ENCODE measurements at regions not wholly inside any gene's neighbourhood (a gene's known extent, or its start where the extent isn't known, plus 50 kb on each side); places are given as distances from the start of the nearest gene placed in this dataset.

GRCh38 chr6:132244744-132245143 lies 156.5 kb downstream of the MOXD1 start:
- DNase-seq = no peak

GRCh38 chr6:132236744-132237143 lies 164.5 kb downstream of the MOXD1 start:
- DNase-seq = no peak

DNA sequence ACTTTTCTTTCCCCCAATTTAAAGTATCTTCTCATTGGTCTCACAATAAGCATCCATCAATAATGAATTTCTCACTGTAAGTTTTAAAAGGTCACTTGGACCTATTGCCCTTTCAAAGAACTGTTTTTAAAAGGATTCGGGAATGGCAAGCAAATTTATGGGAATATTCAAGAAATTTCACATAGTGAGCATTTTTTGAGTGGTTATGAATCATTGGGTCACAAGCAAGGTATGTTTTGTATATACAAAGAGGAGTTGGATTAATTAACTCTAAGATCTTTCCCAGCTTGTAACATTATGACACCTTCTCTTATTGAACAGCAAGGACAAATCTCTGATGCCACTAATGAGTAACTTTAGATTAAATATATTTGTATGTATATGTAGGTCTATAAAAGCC lies 165.0 kb downstream of the MOXD1 start:
- DNase-seq = no peak

DNA sequence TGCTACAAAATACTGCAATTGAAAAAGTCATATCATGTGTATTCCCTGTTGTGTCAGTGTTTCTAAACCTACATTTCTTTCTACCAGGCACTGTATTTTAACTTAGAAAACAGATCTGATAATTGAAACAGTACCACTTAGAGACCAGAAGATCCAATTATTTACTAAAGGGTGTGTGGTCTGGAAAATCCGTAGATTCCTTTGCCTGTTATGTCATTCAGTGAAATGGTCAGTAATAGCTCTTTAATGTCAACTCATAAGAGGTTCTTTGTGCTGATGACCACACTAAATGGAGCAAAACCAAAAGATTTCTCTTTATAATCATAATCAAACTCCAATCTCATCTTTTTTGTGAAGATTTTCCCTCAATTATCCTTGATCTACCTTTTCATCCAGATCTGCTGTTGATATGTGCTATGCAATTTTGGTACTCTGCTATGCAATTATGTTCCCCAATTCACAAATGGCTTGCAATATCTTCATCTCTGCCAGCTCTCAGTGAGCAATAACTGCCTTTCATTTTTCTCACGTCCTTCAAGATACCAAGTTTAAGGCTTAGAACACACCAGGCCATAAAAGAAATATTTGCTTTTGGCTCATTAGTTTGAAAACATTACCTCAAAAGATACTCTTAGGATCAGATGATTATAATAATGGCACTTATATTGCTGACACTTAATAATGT lies 165.5 kb downstream of the MOXD1 start:
- no peak for DNase-seq

- no peak for DNase-seq
Observed at GRCh38 chr6:132234356-132234755, 166.9 kb downstream of the MOXD1 start.

DNA sequence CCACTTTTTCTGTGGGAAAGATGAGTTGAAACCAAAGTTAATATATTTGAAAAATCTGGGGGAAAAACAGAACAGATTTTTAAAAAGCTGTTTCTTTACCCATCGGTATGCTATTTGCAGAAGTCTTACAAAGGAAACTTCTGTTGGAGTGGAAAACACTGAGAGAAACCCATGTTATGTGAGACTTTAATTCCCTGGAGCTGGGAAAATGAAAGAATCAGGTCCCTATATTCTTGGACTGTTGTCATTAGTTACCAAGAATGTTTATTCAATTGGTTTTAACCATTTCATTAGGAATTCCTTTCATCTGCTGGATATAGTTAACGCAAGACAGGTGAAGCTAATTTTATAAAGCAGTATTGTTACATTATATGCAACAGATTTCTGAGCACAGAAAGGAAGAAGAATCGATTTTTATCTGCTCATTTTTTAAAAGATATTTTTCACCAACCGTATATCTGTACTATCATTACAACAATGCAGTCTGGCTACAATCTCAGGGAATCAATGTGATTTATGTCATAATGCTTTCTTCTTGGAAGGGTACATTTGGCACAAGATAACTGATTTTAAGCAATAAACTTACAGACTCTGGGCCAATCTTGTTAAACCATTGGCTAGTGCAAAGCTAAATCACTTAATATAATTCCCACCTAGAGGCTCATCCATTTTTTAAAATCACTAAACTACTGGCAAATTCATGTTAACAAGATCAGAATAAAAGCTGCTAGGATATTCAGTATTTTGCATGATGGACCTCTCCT lies 170.0 kb downstream of the MOXD1 start:
- no peak for DNase-seq

GRCh38 chr6:132228894-132229293 lies 172.4 kb downstream of the MOXD1 start:
- DNase-seq = no peak

GRCh38 chr6:132227904-132228303 lies 173.4 kb downstream of the MOXD1 start:
- DNase-seq = no peak

- no peak for DNase-seq
Observed at GRCh38 chr6:132224943-132225342, 176.3 kb downstream of the MOXD1 start.

DNA sequence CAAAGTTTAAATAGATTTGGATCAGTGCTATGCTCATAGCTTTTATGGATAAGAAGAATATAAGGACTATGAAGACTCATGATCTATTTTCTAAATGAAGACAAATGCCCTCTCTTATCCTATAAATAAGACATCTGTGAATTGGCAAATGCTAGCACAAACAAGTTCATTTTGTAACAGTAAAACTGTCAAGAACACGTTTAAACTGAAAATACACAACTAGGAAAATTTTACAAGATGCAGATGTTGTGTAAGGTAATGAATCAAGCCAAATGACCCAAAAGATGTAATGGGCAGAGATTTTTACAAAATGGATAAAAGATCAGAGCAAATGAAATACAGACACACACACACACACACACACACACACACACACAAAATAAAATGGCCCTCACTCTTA lies 180.5 kb downstream of the MOXD1 start:
- DNase-seq = no peak

- no peak for DNase-seq
Observed at GRCh38 chr6:132219901-132220300, 181.4 kb downstream of the MOXD1 start.

DNA sequence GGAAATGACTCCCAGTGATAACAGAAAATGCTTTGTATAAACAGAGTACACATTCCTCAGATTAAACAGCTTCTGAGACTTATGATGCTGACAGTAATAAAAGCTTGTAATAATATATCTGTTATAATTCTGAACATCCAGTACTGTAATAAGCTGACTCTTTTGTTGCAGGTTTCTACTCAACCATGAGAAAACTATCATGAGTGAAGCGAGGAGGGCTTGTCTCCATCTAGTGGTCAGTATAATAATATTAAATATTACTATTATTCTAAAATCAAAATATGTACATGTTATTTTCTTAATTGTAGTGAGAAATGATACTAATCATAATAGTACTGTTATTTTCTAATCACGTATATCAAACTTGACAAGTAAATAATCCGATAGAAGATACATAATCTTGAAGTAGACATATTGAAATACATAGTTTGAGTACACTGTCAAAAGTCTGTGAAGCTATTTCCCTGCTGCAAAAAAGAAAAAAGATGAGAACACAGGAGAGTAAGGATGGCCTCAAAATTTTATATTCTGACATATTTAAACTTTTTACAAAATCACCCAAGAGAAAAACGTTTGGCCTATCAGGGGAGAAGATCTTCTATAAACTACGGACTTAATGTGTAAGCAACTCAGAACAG lies 183.1 kb downstream of the MOXD1 start:
- DNase-seq = no peak

DNA sequence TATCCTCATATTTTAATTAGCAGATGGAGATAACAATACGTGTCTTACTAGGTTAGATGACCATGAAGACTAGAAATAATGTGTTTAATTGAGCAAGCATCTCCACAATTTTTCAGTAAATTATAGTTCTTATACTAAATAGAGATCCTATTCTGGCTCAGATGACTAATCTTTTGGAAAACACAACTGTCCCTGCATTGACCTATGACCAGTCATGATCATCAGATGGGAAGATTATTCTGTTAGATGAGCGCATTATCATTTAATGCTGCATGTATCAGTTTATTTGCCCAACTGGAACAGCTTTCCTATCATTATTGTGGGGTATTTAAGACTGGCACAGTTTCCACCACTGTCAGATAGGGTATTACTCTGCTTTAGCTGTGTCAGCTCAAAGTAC lies 185.5 kb downstream of the MOXD1 start:
- DNase-seq = no peak

- DNase-seq = no peak
Observed at GRCh38 chr6:132214716-132215115, 186.6 kb downstream of the MOXD1 start.

DNA sequence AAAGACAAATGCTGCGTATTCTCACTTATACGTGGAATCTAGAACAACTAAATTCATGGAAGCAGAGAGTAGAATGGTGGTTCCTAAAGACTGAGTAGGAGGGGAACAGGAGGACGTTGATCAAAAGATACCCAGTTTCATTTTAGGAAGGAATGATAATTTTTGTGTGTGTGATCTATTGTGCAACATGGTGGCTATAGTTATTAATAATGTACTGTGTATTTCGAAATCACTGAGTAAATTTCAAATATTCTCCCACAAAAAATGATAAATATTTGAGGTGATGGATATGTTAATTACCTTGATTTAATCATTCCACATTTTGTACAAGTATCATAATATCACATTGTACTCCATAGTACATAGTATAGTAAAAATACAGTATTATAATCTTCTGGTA lies 187.5 kb downstream of the MOXD1 start:
- no peak for DNase-seq

DNA sequence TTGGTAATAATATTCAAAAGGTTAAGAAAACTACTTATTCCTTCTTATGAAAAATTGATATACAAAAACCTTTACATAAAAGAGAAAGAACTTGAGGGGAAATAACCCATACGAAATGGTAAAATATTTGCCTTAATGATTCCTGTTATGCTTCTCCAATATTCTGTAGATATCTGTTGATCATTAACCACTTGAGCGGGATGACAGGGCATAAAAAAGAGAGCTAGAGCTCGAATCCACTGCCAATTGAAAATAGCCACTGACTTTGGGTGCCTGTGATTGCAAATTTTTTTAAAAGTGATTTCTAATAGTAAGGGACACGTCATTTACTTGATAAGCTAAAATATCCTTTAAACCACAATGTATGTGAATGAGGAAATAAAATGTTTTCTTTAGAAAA lies 188.1 kb downstream of the MOXD1 start:
- no peak for DNase-seq

- no peak for DNase-seq
Observed at GRCh38 chr6:132210886-132211563, 190.2 kb downstream of the MOXD1 start.

DNA sequence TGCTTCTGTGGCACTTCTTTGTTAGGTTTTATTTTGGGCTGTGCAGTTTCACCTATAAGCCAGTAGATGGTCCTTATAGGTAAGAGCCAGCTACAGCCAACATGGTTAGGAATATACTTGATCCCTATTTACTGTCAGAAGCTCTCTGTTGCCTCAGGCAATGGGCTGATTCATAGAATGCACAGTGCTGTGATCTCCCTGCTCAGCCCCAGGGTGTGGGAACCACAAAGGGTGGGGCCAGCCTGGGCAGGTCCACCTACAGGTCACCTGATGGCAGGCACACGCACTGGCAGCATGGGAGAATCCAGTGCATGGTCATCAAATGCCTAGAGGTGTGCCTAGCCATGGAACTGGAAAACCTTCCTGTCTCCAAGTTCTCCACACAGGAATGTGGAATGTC lies 191.9 kb downstream of the MOXD1 start:
- no peak for DNase-seq

DNA sequence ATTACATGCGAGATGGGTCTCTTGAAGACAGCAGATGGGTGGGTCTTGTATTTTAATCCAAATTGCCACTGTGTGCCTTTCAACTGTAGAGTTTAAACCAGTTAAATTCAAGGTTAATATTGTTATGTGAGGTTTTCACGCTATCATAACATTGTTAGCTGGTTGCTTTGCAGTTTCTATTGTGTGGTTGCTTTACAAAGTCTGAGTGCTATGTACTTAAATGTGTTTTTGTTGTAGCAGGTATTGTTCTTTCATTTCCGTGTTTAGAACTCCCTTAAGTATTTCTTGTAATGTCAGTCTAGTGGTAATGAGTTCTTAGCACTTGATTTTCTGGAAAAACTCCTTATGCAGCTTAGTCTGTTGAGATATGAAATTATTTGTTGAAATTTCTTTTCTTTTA lies 193.3 kb downstream of the MOXD1 start:
- no peak for DNase-seq

DNA sequence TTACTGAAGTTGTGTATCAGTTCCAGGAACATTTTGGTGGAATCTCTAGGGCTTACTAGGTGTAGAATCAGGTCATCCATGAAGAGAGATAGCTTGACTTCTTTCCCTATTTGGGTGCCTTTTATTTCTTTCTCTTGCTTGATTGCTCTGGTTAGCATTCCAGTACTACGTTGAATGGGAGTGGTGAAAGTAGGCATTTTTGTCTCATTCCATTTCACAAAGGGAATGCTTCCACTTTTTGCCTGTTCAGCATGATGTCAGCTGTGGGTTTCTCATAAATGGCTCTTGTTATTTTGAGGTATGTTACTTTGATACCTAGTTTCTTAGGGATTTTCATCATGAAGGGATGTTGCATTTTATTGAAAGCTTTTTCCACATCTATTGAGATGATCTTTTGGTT lies 195.3 kb downstream of the MOXD1 start:
- no peak for DNase-seq

DNA sequence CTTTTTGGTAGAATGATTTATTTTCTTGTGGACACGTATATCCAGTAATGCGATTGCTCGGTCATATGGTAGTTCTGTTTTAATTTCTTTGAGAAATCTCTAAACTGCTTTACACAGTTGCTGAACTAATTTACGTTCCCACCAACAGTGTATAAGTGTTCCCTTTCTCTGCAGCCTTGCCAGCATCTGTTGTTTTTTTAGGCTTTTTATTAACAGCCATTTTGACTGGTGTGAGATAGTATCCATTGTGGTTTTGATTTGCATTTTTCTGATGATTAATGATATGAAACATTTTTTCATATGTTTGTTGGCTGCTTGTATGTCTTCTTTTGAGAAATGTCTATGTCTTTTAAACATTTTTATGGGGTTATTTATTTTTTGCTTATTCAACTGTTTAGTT lies 196.7 kb downstream of the MOXD1 start:
- no peak for DNase-seq

GRCh38 chr6:132202574-132202973 lies 198.7 kb downstream of the MOXD1 start:
- no peak for DNase-seq

DNA sequence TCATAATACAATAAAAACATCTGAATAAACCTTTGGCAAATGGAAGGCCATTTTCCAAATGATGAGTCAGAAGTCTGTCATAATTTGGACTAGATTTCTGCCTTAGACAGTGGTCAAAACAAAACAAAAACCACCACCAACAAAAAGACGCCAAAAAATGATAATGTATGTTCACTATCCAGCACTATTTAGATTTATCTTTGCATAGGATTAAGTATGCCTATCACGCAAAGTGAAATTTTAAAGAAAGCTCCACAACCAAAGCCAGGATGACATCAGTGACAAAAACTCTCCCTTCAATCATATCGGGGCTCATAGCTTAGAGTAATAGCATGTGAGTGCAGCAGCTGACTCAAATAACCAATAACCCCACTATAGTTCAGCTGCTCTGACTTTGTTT lies 201.9 kb downstream of the MOXD1 start:
- DNase-seq = no peak

DNA sequence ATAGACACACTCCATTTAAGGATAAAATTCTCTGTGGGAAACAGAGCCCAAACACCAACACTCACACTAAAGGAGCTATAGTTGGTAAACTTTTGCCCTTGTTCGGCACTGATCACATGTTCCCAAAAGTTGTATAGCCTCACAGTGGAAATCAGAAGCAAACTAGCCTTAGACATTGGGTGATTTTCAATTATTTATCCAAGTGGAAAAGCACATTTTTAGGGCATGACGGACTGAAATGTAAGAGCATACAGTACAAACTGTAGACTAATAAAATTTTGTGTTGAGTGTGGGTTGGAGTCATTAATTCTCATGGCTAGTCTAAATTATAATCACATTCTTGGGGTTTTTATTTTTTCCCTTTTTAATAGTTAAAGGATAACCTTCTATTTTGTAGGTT lies 202.4 kb downstream of the MOXD1 start:
- DNase-seq = no peak

Measured in GOT3 (cell line).